KBM-7 (cell line): ENCODE measurements at regions not wholly inside any gene's neighbourhood (a gene's known extent, or its start where the extent isn't known, plus 50 kb on each side); places are given as distances from the start of the nearest gene placed in this dataset.
"Not testable (repeated sequence)": the region's sequence is repeated elsewhere in the genome, so short reads cannot be mapped to it uniquely, and the experiment has no call there.

Source experiments
- DNase-seq: peaks from one replicate; pipeline ENCODE4 v3.0.0-alpha.2; 2015
- in situ Hi-C: fragments of 300-500 bp; cut with MboI; formaldehyde crosslinking; loops from 2 replicates; pipeline ENCODE4 v1.14.3; 2020; ENCODE audit warnings: low sequenced_read_pairs, low pct_unique_long_range_greater_than_20kb, mixed read lengths

- in situ Hi-C loops: no loop called here
- DNase-seq: no peak
These were observed 1276.1 kb upstream of the FAM98A start for GRCh38 chr2:34875091-34875745.

GRCh38 chr2:34853646-34854045 is 1254.5 kb upstream of the FAM98A start:
- no peak for DNase-seq

GRCh38 chr2:34851804-34852203 is 1252.7 kb upstream of the FAM98A start:
- in situ Hi-C loops: no loop called here

More at GRCh38 chr2:34853646-34854045, 1254.5 kb upstream of the FAM98A start:
- in situ Hi-C loops: no loop called here

GRCh38 chr2:34849827-34850226 is 1250.7 kb upstream of the FAM98A start:
- in situ Hi-C loops: no loop called here
- no peak for DNase-seq

More at GRCh38 chr2:34851804-34852203, 1252.7 kb upstream of the FAM98A start:
- no peak for DNase-seq

- no peak for DNase-seq
- in situ Hi-C loops: no loop called here
These were observed 1249.6 kb upstream of the FAM98A start for GRCh38 chr2:34848691-34849090.

- DNase-seq: no peak
- in situ Hi-C loops: no loop called here
These were observed 1249.0 kb upstream of the FAM98A start for GRCh38 chr2:34848132-34848531.

- DNase-seq: no peak
- in situ Hi-C loops: no loop called here
These were observed 1245.5 kb upstream of the FAM98A start for GRCh38 chr2:34844629-34845028.

- DNase-seq: no peak
- in situ Hi-C loops: no loop called here
These were observed 1239.3 kb upstream of the FAM98A start for GRCh38 chr2:34838408-34838807.

- in situ Hi-C loops: no loop called here
- no peak for DNase-seq
These were observed 1237.3 kb upstream of the FAM98A start for GRCh38 chr2:34836361-34836760.

- in situ Hi-C loops: no loop called here
- DNase-seq: no peak
These were observed 1232.0 kb upstream of the FAM98A start for GRCh38 chr2:34831096-34831495.

- no peak for DNase-seq
- in situ Hi-C loops: no loop called here
These were observed 1229.4 kb upstream of the FAM98A start for GRCh38 chr2:34828481-34828880.

GRCh38 chr2:34827398-34827797 is 1228.3 kb upstream of the FAM98A start:
- in situ Hi-C loops: no loop called here
- DNase-seq: no peak

- in situ Hi-C loops: no loop called here
- DNase-seq: no peak
These were observed 1226.6 kb upstream of the FAM98A start for GRCh38 chr2:34825686-34826085.

- no peak for DNase-seq
- in situ Hi-C loops: no loop called here
These were observed 1223.5 kb upstream of the FAM98A start for GRCh38 chr2:34822616-34823015.

- in situ Hi-C loops: no loop called here
- no peak for DNase-seq
These were observed 1216.1 kb upstream of the FAM98A start for GRCh38 chr2:34815052-34815741.

- no peak for DNase-seq
- in situ Hi-C loops: no loop called here
These were observed 1211.4 kb upstream of the FAM98A start for GRCh38 chr2:34810456-34810855.

GRCh38 chr2:34808426-34808825 is 1209.3 kb upstream of the FAM98A start:
- DNase-seq: no peak
- in situ Hi-C loops: no loop called here

- in situ Hi-C loops: no loop called here
- no peak for DNase-seq
These were observed 1207.8 kb upstream of the FAM98A start for GRCh38 chr2:34806891-34807290.

- DNase-seq: no peak
- in situ Hi-C loops: no loop called here
These were observed 1207.3 kb upstream of the FAM98A start for GRCh38 chr2:34806396-34806795.

GRCh38 chr2:34799556-34799955 is 1200.5 kb upstream of the FAM98A start:
- in situ Hi-C loops: no loop called here
- no peak for DNase-seq

- in situ Hi-C loops, DNase-seq: not testable (repeated sequence)
These were observed 1196.5 kb upstream of the FAM98A start for GRCh38 chr2:34795586-34795985.
